IMR-90 (cell line): ENCODE measurements at regions not wholly inside any gene's neighbourhood (a gene's known extent, or its start where the extent isn't known, plus 50 kb on each side); places are given as distances from the start of the nearest gene placed in this dataset.

Source experiments
- ATAC-seq: fragments of 200-7000 bp; cut with Tn5 transposase; 2 replicates; pipeline ENCODE4 v1.9.1; 2020; ENCODE audit warnings: low read depth, mild to moderate bottlenecking, moderate library complexity
- BruUV-seq: library from RNA; stranded (reverse); fragments of 400-500 nt; replicated peaks from 2 replicates; lab custom pipeline; 2021; lab: Mats Ljungman, UMichigan
- CTCF ChIA-PET: fragments of 300-600 bp; formaldehyde crosslinking; extraction: SDS; loops from one replicate; lab custom pipeline; 2021; ENCODE audit warnings: antibody characterized with exemption; lab: Yijun Ruan, JAX
- POLR2A ChIA-PET: fragments of 300-600 bp; sonication (Branson Sonifier 250); formaldehyde crosslinking; loops from one replicate; lab custom pipeline; 2022; ENCODE audit warnings: antibody characterized with exemption; ENCODE audit not compliant: unreplicated experiment; lab: Charles Lee
- DNase-seq: peaks from one replicate; pipeline ENCODE4 v3.0.0; 2013
- H2AFZ ChIP-seq: replicated peaks from 2 replicates; pipeline ENCODE3; 2013; ENCODE audit warnings: low read length, mild to moderate bottlenecking; ENCODE audit not compliant: poor library complexity
- H2AK5ac ChIP-seq: 2 replicates; pipeline ENCODE4 v1.6.1; 2013; ENCODE audit warnings: low read depth, low read length, inconsistent platforms
- H2AK9ac ChIP-seq: replicated peaks from 2 replicates; pipeline ENCODE3; 2013; ENCODE audit warnings: mild to moderate bottlenecking, low read depth, low read length, moderate library complexity; ENCODE audit not compliant: poor library complexity
- H2BK120ac ChIP-seq: 2 replicates; pipeline ENCODE4 v1.6.1; 2013; ENCODE audit warnings: low read depth, low read length, inconsistent platforms
- H2BK15ac ChIP-seq: 3 replicates; pipeline ENCODE4 v1.6.1; 2013; ENCODE audit warnings: low read depth, low read length, inconsistent platforms
- H2BK20ac ChIP-seq: 2 replicates; pipeline ENCODE4 v1.6.1; 2013; ENCODE audit warnings: low read depth, mild to moderate bottlenecking, inconsistent platforms, low read length, moderate library complexity
- H2BK5ac ChIP-seq: 2 replicates; pipeline ENCODE4 v1.6.1; 2013; ENCODE audit warnings: mild to moderate bottlenecking, low read depth, low read length, inconsistent platforms; ENCODE audit not compliant: poor library complexity, severe bottlenecking
- H3K14ac ChIP-seq: replicated peaks from 2 replicates; pipeline ENCODE4 v1.6.1; 2013; ENCODE audit warnings: low read depth, low read length, inconsistent platforms
- H3K18ac ChIP-seq: 2 replicates; pipeline ENCODE4 v1.6.1; 2013; ENCODE audit warnings: low read depth, low read length, control low read depth
- H3K23ac ChIP-seq: 2 replicates; pipeline ENCODE4 v1.6.1; 2013; ENCODE audit warnings: low read depth, low read length, inconsistent platforms
- H3K27ac ChIP-seq: 2 replicates; pipeline ENCODE4 v1.5.1; 2013; ENCODE audit warnings: mild to moderate bottlenecking, control low read depth, low read length; ENCODE audit not compliant: insufficient read depth
- H3K27me3 ChIP-seq: 2 replicates; pipeline ENCODE4 v1.6.1; 2013; ENCODE audit warnings: low read length; ENCODE audit not compliant: control insufficient read depth, insufficient read depth
- H3K36me3 ChIP-seq: 2 replicates; pipeline ENCODE4 v1.6.1; 2013; ENCODE audit warnings: low read length, mixed read lengths; ENCODE audit not compliant: control insufficient read depth, insufficient read depth
- H3K4ac ChIP-seq: 2 replicates; pipeline ENCODE4 v1.6.1; 2013; ENCODE audit warnings: low read depth, low read length, inconsistent platforms
- H3K4me1 ChIP-seq: 2 replicates; pipeline ENCODE4 v1.6.1; 2013; ENCODE audit warnings: low read length, mixed read lengths; ENCODE audit not compliant: control insufficient read depth, insufficient read depth
- H3K4me2 ChIP-seq: 2 replicates; pipeline ENCODE4 v1.6.1; 2013; ENCODE audit warnings: low read depth, mild to moderate bottlenecking, control low read depth, low read length, moderate library complexity
- H3K4me3 ChIP-seq: 2 replicates; pipeline ENCODE4 v1.5.1; 2013; ENCODE audit warnings: low read depth, mild to moderate bottlenecking, control low read depth, low read length, moderate library complexity; ENCODE audit not compliant: insufficient read depth
- H3K56ac ChIP-seq: 2 replicates; pipeline ENCODE4 v1.6.1; 2013; ENCODE audit warnings: low read length, inconsistent platforms; ENCODE audit not compliant: insufficient read depth; ENCODE audit errors: extremely low read depth
- H3K79me1 ChIP-seq, 2 experiments: 2 replicates each; pipeline ENCODE4 v1.6.1; 2013; ENCODE audit warnings: low read length in 2 of 2, inconsistent platforms in 1 of 2, low read depth in 1 of 2
- H3K9ac ChIP-seq: 2 replicates; pipeline ENCODE4 v1.6.1; 2013; ENCODE audit warnings: low read depth, low read length, control low read depth
- H3K9me1 ChIP-seq: 2 replicates; pipeline ENCODE4 v1.6.1; 2013; ENCODE audit warnings: low read length, inconsistent platforms; ENCODE audit not compliant: insufficient read depth
- H3K9me3 ChIP-seq: 2 replicates; pipeline ENCODE4 v1.6.1; 2013; ENCODE audit warnings: low read length; ENCODE audit not compliant: control insufficient read depth, insufficient read depth
- H4K20me1 ChIP-seq: 2 replicates; pipeline ENCODE4 v1.6.1; 2013; ENCODE audit warnings: low read length, inconsistent platforms; ENCODE audit not compliant: insufficient read depth
- H4K5ac ChIP-seq: 2 replicates; pipeline ENCODE4 v1.6.1; 2013; ENCODE audit warnings: mild to moderate bottlenecking, low read depth, low read length, control low read depth
- H4K8ac ChIP-seq, 2 experiments: 2 replicates each; pipeline ENCODE4 v1.6.1; 2013; ENCODE audit warnings: low read depth in 2 of 2, low read length in 2 of 2, control low read depth in 1 of 2, inconsistent platforms in 1 of 2
- H4K91ac ChIP-seq: 2 replicates; pipeline ENCODE4 v1.6.1; 2013; ENCODE audit warnings: low read depth, low read length, inconsistent platforms; ENCODE audit not compliant: insufficient read depth
- CEBPB ChIP-seq: IDR thresholded peaks from 2 replicates; pipeline ENCODE4 v1.6.1; 2012; ENCODE audit warnings: low read depth, low read length, improper control_type of control experiment
- RFX5 ChIP-seq: IDR thresholded peaks from 2 replicates; pipeline ENCODE4 v1.8.0; 2012; ENCODE audit warnings: low read depth, mild to moderate bottlenecking, low read length, moderate library complexity
- WGBS, 2 experiments: methylation state at CpG; one replicate each; pipeline versions ENCODE4 v1.1.5 to v1.1.7; 2013; ENCODE audit warnings: missing lambda C conversion rate in 2 of 2; ENCODE audit not compliant: insufficient read length in 1 of 2; ENCODE audit errors: extremely low coverage in 2 of 2; 5-methylcytosine and 5-hydroxymethylcytosine counted together
- dilution Hi-C: fragments of 300-500 bp; cut with HindIII; formaldehyde crosslinking; loops from one replicate; pipeline ENCODE4 v1.14.3; 2018; ENCODE audit warnings: low sequenced_read_pairs; ENCODE audit not compliant: unreplicated experiment
- in situ Hi-C: fragments of 300-500 bp; cut with MboI; formaldehyde crosslinking; loops from 3 replicates; pipeline ENCODE4 v1.14.3; 2019; ENCODE audit warnings: low sequenced_read_pairs, inconsistent platforms, mixed read lengths
- intact Hi-C: fragments of 100-400 bp; cut with micrococcal nuclease; formaldehyde crosslinking; loops from 2 replicates; pipeline ENCODE4 v1.10.0; 2022

GRCh38 chr3:83601704-83602103 is 1357.1 kb upstream of the CADM2 start:
- Histone ChIP-seq H3K27me3 (no peaks in the 10 kb centered on the region), H2AFZ (no peak overlapping the region), H4K20me1 (no peaks in the 10 kb centered on the region), H3K4ac (no peak overlapping the region), H3K4me2 (no peak overlapping the region), H2BK5ac (no peak overlapping the region), H3K4me1 (no peaks in the 10 kb centered on the region), H3K27ac (no peak overlapping the region), H4K8ac (no peak overlapping the region), H3K9me3 (peaks cover 2% of the 10 kb centered on the region; the same call in 1 of the 2 replicates), H2AK9ac (no peak overlapping the region), H4K5ac (no peak overlapping the region), H3K23ac (no peak overlapping the region), H3K56ac (no peak overlapping the region), H3K18ac (no peak overlapping the region), H3K9ac (no peak overlapping the region), H3K9me1 (no peaks in the 10 kb centered on the region), H4K91ac (no peak overlapping the region), H2BK20ac (no peak overlapping the region), H3K4me3 (no peak overlapping the region), H2BK120ac (no peak overlapping the region), H2AK5ac (no peak overlapping the region), H3K14ac (no peak overlapping the region), H3K36me3 (no peaks in the 10 kb centered on the region), H2BK15ac (no peak overlapping the region), H3K79me1 (no peaks in the 10 kb centered on the region)
- BruUV-seq = no TSS peak
- no peak for DNase-seq
- POLR2A ChIA-PET = no interaction called here
- CTCF ChIA-PET = no interaction called here
- dilution Hi-C loops = no loop called here
- in situ Hi-C loops = no loop called here
- TF ChIP-seq RFX5 (no peak), CEBPB (peak; percentile 43; the same call in 1 of the 2 replicates)
- intact Hi-C loops = no loop called here
- ATAC-seq = no peak
- 0 to 100% methylated on average over 1 of the region's 2 CpGs for WGBS, 2 experiments
